ENCODE measurements at regions not wholly inside any gene's neighbourhood (a gene's known extent, or its start where the extent isn't known, plus 50 kb on each side); places are given as distances from the start of the nearest gene placed in this dataset.

- H3K4me3 ChIP-seq: no peak overlapping the region
- no peak overlapping the region for H3K27ac ChIP-seq
Measured at GRCh38 chr2:15866563-15867193, 73.7 kb upstream of the MYCN start.

GRCh38 chr2:15867194-15868171, 72.9 kb upstream of the MYCN start:
- Histone ChIP-seq H3K4me3 (no peak overlapping the region), H3K27ac (no peak overlapping the region)

- Histone ChIP-seq H3K27ac (no peak overlapping the region), H3K4me3 (no peak overlapping the region)
Measured at GRCh38 chr2:15868186-15868585, 72.2 kb upstream of the MYCN start.

GRCh38 chr2:15868704-15869103, 71.6 kb upstream of the MYCN start:
- no peak overlapping the region for H3K4me3 ChIP-seq

GRCh38 chr2:15869396-15869795, 71.0 kb upstream of the MYCN start:
- no peak overlapping the region for H3K27ac ChIP-seq
- no peak overlapping the region for H3K4me3 ChIP-seq

More at GRCh38 chr2:15868704-15869103, 71.6 kb upstream of the MYCN start:
- no peak overlapping the region for H3K27ac ChIP-seq

GRCh38 chr2:15869871-15870270, 70.5 kb upstream of the MYCN start:
- Histone ChIP-seq H3K27ac (no peak overlapping the region), H3K4me3 (no peak overlapping the region)

- Histone ChIP-seq H3K4me3 (no peak overlapping the region), H3K27ac (no peak overlapping the region)
Measured at GRCh38 chr2:15870565-15870964, 69.8 kb upstream of the MYCN start.

GRCh38 chr2:15871239-15871783, 69.0 kb upstream of the MYCN start:
- Histone ChIP-seq H3K27ac (no peak overlapping the region), H3K4me3 (no peak overlapping the region)

GRCh38 chr2:15872854-15873253, 67.5 kb upstream of the MYCN start:
- H3K27ac ChIP-seq: no peak overlapping the region
- H3K4me3 ChIP-seq: no peak overlapping the region

- Histone ChIP-seq H3K4me3 (no peak overlapping the region), H3K27ac (no peak overlapping the region)
Measured at GRCh38 chr2:15874321-15874720, 66.0 kb upstream of the MYCN start.

GRCh38 chr2:15874854-15875804, 65.2 kb upstream of the MYCN start:
- no peak overlapping the region for H3K27ac ChIP-seq
- no peak overlapping the region for H3K4me3 ChIP-seq

- no peak overlapping the region for H3K4me3 ChIP-seq
- no peak overlapping the region for H3K27ac ChIP-seq
Measured at GRCh38 chr2:15875969-15876705, 64.2 kb upstream of the MYCN start.

- no peak overlapping the region for H3K4me3 ChIP-seq
- H3K27ac ChIP-seq: no peak overlapping the region
Measured at GRCh38 chr2:15880226-15881119, 59.9 kb upstream of the MYCN start.

GRCh38 chr2:15881120-15881433, 59.3 kb upstream of the MYCN start:
- H3K27ac ChIP-seq: no peak overlapping the region

GRCh38 chr2:15881676-15882075, 58.7 kb upstream of the MYCN start:
- Histone ChIP-seq H3K4me3 (no peak overlapping the region), H3K27ac (no peak overlapping the region)

More at GRCh38 chr2:15881120-15881433, 59.3 kb upstream of the MYCN start:
- no peak overlapping the region for H3K4me3 ChIP-seq

- no peak overlapping the region for H3K4me3 ChIP-seq
- no peak overlapping the region for H3K27ac ChIP-seq
Measured at GRCh38 chr2:15882761-15883497, 57.4 kb upstream of the MYCN start.

- H3K4me3 ChIP-seq: no peak overlapping the region
- H3K27ac ChIP-seq: no peak overlapping the region
Measured at GRCh38 chr2:15883684-15884083, 56.7 kb upstream of the MYCN start.

GRCh38 chr2:15884790-15885189, 55.6 kb upstream of the MYCN start:
- Histone ChIP-seq H3K4me3 (no peak overlapping the region), H3K27ac (no peak overlapping the region)

Data from skin epidermis (tissue), 12 donors.